Transverse colon (tissue), 4 donors: ENCODE measurements at regions not wholly inside any gene's neighbourhood (a gene's known extent, or its start where the extent isn't known, plus 50 kb on each side); places are given as distances from the start of the nearest gene placed in this dataset.

Source experiments
- DNase-seq: peaks from one replicate; pipeline ENCODE4 v3.0.0-alpha.2; 2019
- H3K27ac ChIP-seq, 4 donors: fragments of 200-600 bp; sonication (generic); 2 replicates each; pipeline ENCODE4 v1.5.1; 2016 to 2018; ENCODE audit warnings: inconsistent platforms in 4 of 4
- H3K27me3 ChIP-seq: fragments of 200-600 bp; sonication (generic); 2 replicates; pipeline ENCODE4 v1.5.1; 2017; ENCODE audit warnings: inconsistent platforms
- H3K36me3 ChIP-seq, 4 donors: fragments of 200-600 bp; sonication (generic); 2 replicates each; pipeline ENCODE4 v1.5.1; 2017 to 2019; ENCODE audit warnings: inconsistent platforms in 4 of 4
- H3K4me1 ChIP-seq, 4 donors: fragments of 200-600 bp; sonication (generic); 2 replicates each; pipeline ENCODE4 v1.5.1; 2017 to 2020; ENCODE audit warnings: inconsistent platforms in 4 of 4
- H3K4me3 ChIP-seq, 4 donors: fragments of 200-600 bp; sonication (generic); 1 replicate in 1 of 4; 2 replicates in 3 of 4; pipeline versions ENCODE4 v1.5.1 to v1.6.1; 2017 to 2019; ENCODE audit warnings: inconsistent platforms in 4 of 4
- H3K9me3 ChIP-seq, 2 donors: fragments of 200-600 bp; sonication (generic); 2 replicates each; pipeline ENCODE4 v1.5.1; 2017 to 2019; ENCODE audit warnings: inconsistent platforms in 2 of 2
- CTCF ChIP-seq, 5 experiments: fragments of 200-600 bp in 3 of 5; fragments of 450-650 bp in 2 of 5; sonication (generic) in 3 of 5; IDR thresholded peaks; 1 replicate in 2 of 5; 2 replicates in 3 of 5; pipeline ENCODE4 v1.5.1; 2016 to 2017; ENCODE audit warnings: antibody characterized with exemption in 5 of 5, inconsistent platforms in 3 of 5, mild to moderate bottlenecking in 2 of 5, moderate library complexity in 1 of 5
- EP300 ChIP-seq: sonication (generic); formaldehyde crosslinking; IDR thresholded peaks from one replicate; pipeline ENCODE4 v1.6.1; 2017; ENCODE audit warnings: antibody characterized with exemption, low read depth
- POLR2A ChIP-seq: fragments of 450-650 bp; IDR thresholded peaks from one replicate; pipeline ENCODE4 v1.6.1; 2016; ENCODE audit warnings: antibody characterized with exemption, mild to moderate bottlenecking, moderate library complexity
- POLR2AphosphoS5 ChIP-seq, 3 donors: sonication (generic); formaldehyde crosslinking; IDR thresholded peaks; one replicate each; pipeline ENCODE4 v1.6.1; 2016; ENCODE audit warnings: antibody characterized with exemption in 3 of 3
- WGBS, 2 donors: methylation state at CpG; one replicate each; pipeline ENCODE4 v1.1.5; 2018; ENCODE audit warnings: low coverage in 1 of 2; 5-methylcytosine and 5-hydroxymethylcytosine counted together
- in situ Hi-C, 4 donors: fragments of 200-750 bp; cut with MboI; loops; one replicate each; pipeline versions ENCODE4 v1.15.0 to v1.15.1; 2017; ENCODE audit warnings: low sequenced_read_pairs in 3 of 4, low pct_ligation_motif_present in 1 of 4, low pct_unique_long_range_greater_than_20kb in 1 of 4
- intact Hi-C: fragments of 100-400 bp; cut with DNase I; formaldehyde crosslinking; loops from one replicate; pipeline ENCODE4 v1.15.1; 2023; ENCODE audit warnings: low total_unique reads

GRCh38 chr5:54834121-54834842 is 151.1 kb downstream of the ESM1 start:
- WGBS, 2 donors: 67 to 80% methylated on average over 1 to 9 of the region's 9 CpGs
- H3K27me3 ChIP-seq: no peaks in the 10 kb centered on the region
- no peak for DNase-seq
- no peak overlapping the region for H3K4me3 ChIP-seq
- TF ChIP-seq EP300: no peak
- no peak for TF ChIP-seq POLR2A
- no peak for TF ChIP-seq POLR2AphosphoS5 (IDR thresholded peaks at IDR 0.05)
- no peak for TF ChIP-seq CTCF (IDR thresholded peaks at IDR 0.05)
- no peaks in the 10 kb centered on the region for H3K36me3 ChIP-seq
- intact Hi-C loops (no loop called here), in situ Hi-C loops (no loop called here)
- H3K9me3 ChIP-seq: no peaks in the 10 kb centered on the region
- H3K4me1 ChIP-seq: no peaks in the 10 kb centered on the region
- no peak overlapping the region for H3K27ac ChIP-seq

- Histone ChIP-seq H3K27ac (no peak overlapping the region), H3K27me3 (no peaks in the 10 kb centered on the region), H3K9me3 (no peaks in the 10 kb centered on the region), H3K36me3 (no peaks in the 10 kb centered on the region), H3K4me1 (no peaks in the 10 kb centered on the region), H3K4me3 (no peak overlapping the region)
- TF ChIP-seq EP300: no peak
- no peak for TF ChIP-seq POLR2AphosphoS5 (IDR thresholded peaks at IDR 0.05)
- TF ChIP-seq CTCF (IDR thresholded peaks at IDR 0.05): no peak
- TF ChIP-seq POLR2A: no peak
- no peak for DNase-seq
- intact Hi-C loops (no loop called here), in situ Hi-C loops (no loop called here)
- WGBS, 2 donors: 83% methylated on average over 3 of the region's 3 CpGs; no CpG with 5 or more reads in 1 of the 2 donors
These were observed 151.8 kb downstream of the ESM1 start for GRCh38 chr5:54833590-54833989.

- Histone ChIP-seq H3K9me3 (no peaks in the 10 kb centered on the region), H3K4me3 (no peak overlapping the region), H3K4me1 (no peaks in the 10 kb centered on the region), H3K36me3 (no peaks in the 10 kb centered on the region), H3K27ac (no peak overlapping the region), H3K27me3 (no peaks in the 10 kb centered on the region)
- intact Hi-C loops (no loop called here), in situ Hi-C loops (no loop called here)
- peak; percentile 10 for DNase-seq
- 71 to 100% methylated on average over 1 to 5 of the region's 5 CpGs for WGBS, 2 donors
- no peak for TF ChIP-seq POLR2A
- no peak for TF ChIP-seq POLR2AphosphoS5 (IDR thresholded peaks at IDR 0.05)
- TF ChIP-seq EP300: no peak
- TF ChIP-seq CTCF (IDR thresholded peaks at IDR 0.05): no peak
These were observed 152.5 kb downstream of the ESM1 start for GRCh38 chr5:54832858-54833257.

GRCh38 chr5:54832045-54832444 is 153.3 kb downstream of the ESM1 start:
- no peak overlapping the region for H3K27ac ChIP-seq
- TF ChIP-seq POLR2AphosphoS5 (IDR thresholded peaks at IDR 0.05): no peak
- TF ChIP-seq POLR2A: no peak
- no peak for TF ChIP-seq CTCF (IDR thresholded peaks at IDR 0.05)
- no peak for TF ChIP-seq EP300
- no peaks in the 10 kb centered on the region for H3K36me3 ChIP-seq
- H3K9me3 ChIP-seq: no peaks in the 10 kb centered on the region
- no peak for DNase-seq
- intact Hi-C loops: no loop called here
- in situ Hi-C loops: no loop called here
- no peak overlapping the region for H3K4me3 ChIP-seq
- H3K27me3 ChIP-seq: no peaks in the 10 kb centered on the region
- 66 to 85% methylated on average over 2 of the region's 2 CpGs for WGBS, 2 donors
- H3K4me1 ChIP-seq: no peaks in the 10 kb centered on the region
